A549 (cell line): ENCODE measurements at regions not wholly inside any gene's neighbourhood (a gene's known extent, or its start where the extent isn't known, plus 50 kb on each side); places are given as distances from the start of the nearest gene placed in this dataset.

ENCODE experiments used
- ATAC-seq, 2 experiments: fragments of 200-7000 bp in 1 of 2; fragments of >200 bp in 1 of 2; cut with Nextera tagmentation in 1 of 2; cut with Tn5 transposase in 1 of 2; 3 replicates each; pipeline versions ENCODE4 v1.8.0 to v1.9.1; 2018 to 2020; ENCODE audit warnings: mild to moderate bottlenecking in 1 of 2, moderate library complexity in 1 of 2
- CTCF ChIA-PET: fragments of 300-600 bp; sonication (Branson Sonifier 250); formaldehyde crosslinking; extraction: SDS; loops from one replicate; lab custom pipeline; 2021; ENCODE audit warnings: antibody characterized with exemption, inconsistent platforms; lab: Yijun Ruan, JAX
- POLR2A ChIA-PET: fragments of 350-600 bp; formaldehyde crosslinking; extraction: SDS; loops from one replicate; lab custom pipeline; 2021; ENCODE audit warnings: antibody characterized with exemption, inconsistent platforms; lab: Yijun Ruan, JAX
- DNase-seq, 2 experiments: peaks; one replicate each; pipeline versions ENCODE4 v3.0.0 to v3.0.0-alpha.2; 2011 to 2016; ENCODE audit warnings: low read depth in 1 of 2, low spot score in 1 of 2
- FAIRE-seq: peaks from 2 replicates; lab custom pipeline; 2011; peaks lifted over from hg19 to GRCh38; lab: Jason Lieb, UNC
- H3K27ac ChIP-seq, 2 experiments: fragments of >200 bp; sonication (Bioruptor Twin); formaldehyde crosslinking; 3 replicates each; pipeline ENCODE4 v1.5.1; 2016 to 2017
- H3K4me1 ChIP-seq: fragments of >200 bp; sonication (Bioruptor Twin); formaldehyde crosslinking; 3 replicates; pipeline ENCODE4 v1.6.1; 2016
- H3K4me2 ChIP-seq: fragments of >200 bp; sonication (Bioruptor Twin); formaldehyde crosslinking; 3 replicates; pipeline ENCODE4 v1.6.1; 2016
- H3K4me3 ChIP-seq: fragments of >200 bp; sonication (Bioruptor Twin); formaldehyde crosslinking; 3 replicates; pipeline ENCODE4 v1.5.1; 2016
- H3K9me3 ChIP-seq: fragments of >200 bp; sonication (Bioruptor Twin); formaldehyde crosslinking; 3 replicates; pipeline ENCODE4 v1.6.1; 2016
- GATA3 ChIP-seq: IDR thresholded peaks from 2 replicates; pipeline ENCODE4 v1.6.1; 2012; ENCODE audit warnings: borderline replicate concordance
- HES2 ChIP-seq: fragments of >200 bp; sonication (Bioruptor Twin); formaldehyde crosslinking; IDR thresholded peaks from 2 replicates; pipeline ENCODE4 v1.6.1; 2016
- HMGXB4 ChIP-seq: fragments of 250-450 bp; sonication (Bioruptor Pico); IDR thresholded peaks from 2 replicates; pipeline ENCODE4 v1.5.0; 2021; ENCODE audit warnings: mild to moderate bottlenecking, moderate library complexity, borderline replicate concordance
- JUN ChIP-seq, 2 experiments: fragments of >200 bp; sonication (Bioruptor Twin); formaldehyde crosslinking; IDR thresholded peaks; 2 replicates in 1 of 2; 3 replicates in 1 of 2; pipeline ENCODE4 v1.6.1; 2016 to 2017
- JUNB ChIP-seq: fragments of >200 bp; sonication (Bioruptor Twin); formaldehyde crosslinking; IDR thresholded peaks from 2 replicates; pipeline ENCODE4 v1.6.1; 2016
- KDM5A ChIP-seq: fragments of 200-600 bp; sonication (generic); IDR thresholded peaks from 2 replicates; pipeline ENCODE4 v1.6.1; 2016; ENCODE audit warnings: antibody characterized with exemption, mild to moderate bottlenecking
- MAZ ChIP-seq: fragments of 150-350 bp; IDR thresholded peaks from 2 replicates; pipeline ENCODE4 v1.6.1; 2014; ENCODE audit warnings: antibody characterized with exemption, low read depth, low read length, borderline replicate concordance
- MYC ChIP-seq: IDR thresholded peaks from 2 replicates; pipeline ENCODE4 v1.6.1; 2012; ENCODE audit warnings: mild to moderate bottlenecking, inconsistent platforms, low read length, improper control_type of control experiment, borderline replicate concordance
- NFE2L2 ChIP-seq: fragments of 150-350 bp; conservative IDR thresholded peaks from 2 replicates; pipeline ENCODE4 v1.6.1; 2014; ENCODE audit warnings: low read length
- NR3C1 ChIP-seq: fragments of >200 bp; sonication (Bioruptor Twin); formaldehyde crosslinking; IDR thresholded peaks from 3 replicates; pipeline ENCODE4 v1.6.1; 2017
- PBX3 ChIP-seq: IDR thresholded peaks from 2 replicates; pipeline ENCODE4 v1.6.1; 2012
- POLR2A ChIP-seq: IDR thresholded peaks from 2 replicates; pipeline ENCODE4 v1.6.1; 2012; ENCODE audit warnings: mild to moderate bottlenecking, low read length
- RCOR1 ChIP-seq: fragments of 150-350 bp; IDR thresholded peaks from 2 replicates; pipeline ENCODE4 v1.6.1; 2014; ENCODE audit warnings: antibody characterized with exemption, low read length, low read depth
- RNF2 ChIP-seq: fragments of 200-600 bp; sonication (generic); IDR thresholded peaks from 2 replicates; pipeline ENCODE4 v1.6.1; 2016; ENCODE audit warnings: low read depth, mild to moderate bottlenecking, antibody characterized with exemption, moderate library complexity, borderline replicate concordance
- SREBF2 ChIP-seq: fragments of 450-650 bp; IDR thresholded peaks from 2 replicates; pipeline ENCODE4 v1.6.1; 2014; ENCODE audit warnings: mild to moderate bottlenecking, moderate library complexity
- TFCP2L1 ChIP-seq: fragments of 250-450 bp; sonication (Bioruptor Pico); IDR thresholded peaks from 2 replicates; pipeline ENCODE4 v1.5.0; 2021; ENCODE audit warnings: mild to moderate bottlenecking
- ZC3H11A ChIP-seq: fragments of 450-650 bp; IDR thresholded peaks from 2 replicates; pipeline ENCODE4 v1.6.1; 2014; ENCODE audit warnings: antibody characterized with exemption, mild to moderate bottlenecking
- ZNF302 ChIP-seq: fragments of 250-450 bp; sonication (Bioruptor Pico); IDR thresholded peaks from 2 replicates; pipeline ENCODE4 v1.9.0; 2021; ENCODE audit warnings: inconsistent platforms, mild to moderate bottlenecking, moderate library complexity
- ZSCAN20 ChIP-seq: fragments of 250-450 bp; sonication (Bioruptor Pico); IDR thresholded peaks from 2 replicates; pipeline ENCODE4 v1.8.0; 2022; ENCODE audit warnings: mild to moderate bottlenecking, moderate library complexity
- WGBS: methylation state at CpG from one replicate; pipeline ENCODE4 v1.1.6; 2017; ENCODE audit errors: missing lambda C conversion rate; 5-methylcytosine and 5-hydroxymethylcytosine counted together
- TF ChIP-seq, protein P1 (sequence below): fragments of 450-650 bp; IDR thresholded peaks from 2 replicates; pipeline ENCODE4 v1.6.1; 2014; ENCODE audit warnings: antibody characterized with exemption

GRCh38 chr14:85948153-85948552, 418.2 kb downstream of the FLRT2 start:
- ATAC-seq = no peak
- DNase-seq = no peak
- POLR2A ChIA-PET = no interaction called here
- H3K4me2 ChIP-seq = no peak overlapping the region
- no peak for FAIRE-seq
- H3K27ac ChIP-seq = no peak overlapping the region
- H3K4me1 ChIP-seq = no peaks in the 10 kb centered on the region
- WGBS = 6% methylated on average over 4 of the region's 4 CpGs
- CTCF ChIA-PET = interaction anchor here (0.7 kb wide), 1 partner anchor 1079 kb away, joined by 3 read pairs; no protein-coding TSS in a partner anchor
- H3K4me3 ChIP-seq = no peak overlapping the region
- H3K9me3 ChIP-seq = no peaks in the 10 kb centered on the region
- TF ChIP-seq MAZ = no peak

DNA sequence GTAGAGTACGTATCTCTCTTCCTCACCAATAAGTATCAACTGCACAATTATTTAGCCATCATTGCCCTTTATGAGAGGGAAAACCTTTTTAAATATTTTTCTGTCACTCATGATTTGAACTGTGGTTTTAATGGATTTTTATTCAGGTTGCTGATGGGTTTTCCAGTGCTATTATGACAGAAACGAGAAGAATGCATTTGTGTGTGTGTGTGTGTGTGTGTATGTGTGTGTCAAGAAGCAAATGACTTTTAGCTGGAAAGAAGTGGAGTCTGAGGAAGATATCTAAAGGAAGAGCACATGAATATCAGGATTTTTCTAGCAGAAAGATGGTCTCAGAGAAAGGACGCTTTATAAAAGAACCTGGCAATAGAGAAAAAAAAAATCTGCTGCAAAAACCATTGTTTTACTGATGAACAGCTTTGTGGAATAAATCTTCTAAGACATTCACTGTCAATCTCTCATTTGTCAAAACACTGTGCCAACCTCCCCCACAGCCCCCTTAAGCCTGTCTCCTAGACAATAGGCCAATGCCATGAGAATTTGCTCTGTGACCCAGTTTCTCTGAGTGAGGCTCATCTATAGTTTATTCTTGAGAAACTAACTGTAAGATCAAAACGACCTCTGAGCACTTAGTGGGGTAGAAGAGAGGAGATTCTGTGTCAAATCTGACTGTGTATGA, 417.7 kb downstream of the FLRT2 start:
- H3K4me2 ChIP-seq = no peak overlapping the region
- no peaks in the 10 kb centered on the region for H3K4me1 ChIP-seq
- no peak overlapping the region for H3K27ac ChIP-seq
- no peak overlapping the region for H3K4me3 ChIP-seq
- H3K9me3 ChIP-seq = no peaks in the 10 kb centered on the region
- POLR2A ChIA-PET = no interaction called here
- ATAC-seq = no peak
- CTCF ChIA-PET = no interaction called here
- TF ChIP-seq JUNB (no peak), POLR2A (no peak), ZNF302 (CRISPR knock-in tag) (no peak), PBX3 (no peak), RCOR1 (no peak), HES2 (no peak), JUN (IDR thresholded peaks at IDR 0.05) (no peak)
- TF ChIP-seq, all 56 proteins: peak for 0
- DNase-seq = no peak
- no peak for FAIRE-seq
- 5% methylated on average over 4 of the region's 4 CpGs for WGBS

DNA sequence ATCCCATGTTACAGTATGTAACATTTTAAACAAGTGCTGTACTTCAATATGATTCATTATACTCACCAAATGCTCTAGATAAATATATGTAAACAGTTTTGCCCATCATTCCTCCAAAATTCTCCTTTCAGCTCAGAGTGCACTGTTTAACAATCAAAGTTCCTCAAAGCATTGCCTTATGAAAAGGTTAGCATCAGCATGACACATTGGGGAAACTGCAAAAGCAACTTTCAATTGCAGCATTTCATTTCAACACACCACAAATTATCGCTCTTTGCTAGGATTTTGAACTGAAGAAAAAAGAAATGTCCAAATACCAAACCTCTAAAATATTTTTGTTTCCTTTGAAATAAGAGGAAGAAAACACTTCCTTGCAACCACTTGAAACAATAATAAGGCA, 413.2 kb downstream of the FLRT2 start:
- POLR2A ChIA-PET = no interaction called here
- no peak for ATAC-seq

More for the DNA sequence above, 413.2 kb downstream of the FLRT2 start:
- 4% methylated on average over 1 of the region's 1 CpG for WGBS
- no peaks in the 10 kb centered on the region for H3K4me1 ChIP-seq
- FAIRE-seq (no peak), DNase-seq (no peak)
- peaks cover 3% of the 10 kb centered on the region; the same call in 1 of the 3 replicates for H3K9me3 ChIP-seq
- CTCF ChIA-PET = no interaction called here
- H3K27ac ChIP-seq = no peak overlapping the region
- no peak overlapping the region for H3K4me3 ChIP-seq
- no peak for TF ChIP-seq GATA3
- no peak for TF ChIP-seq ZSCAN20
- no peak for TF ChIP-seq MYC
- TF ChIP-seq TFCP2L1 (CRISPR knock-in tag) = no peak
- TF ChIP-seq NFE2L2 = no peak
- no peak for TF ChIP-seq NR3C1
- no peak for TF ChIP-seq SREBF2
- no peak for TF ChIP-seq ZC3H11A
- TF ChIP-seq RNF2 = no peak
- no peak for TF ChIP-seq KDM5A
- TF ChIP-seq HMGXB4 = no peak
- TF ChIP-seq, protein P1, sequence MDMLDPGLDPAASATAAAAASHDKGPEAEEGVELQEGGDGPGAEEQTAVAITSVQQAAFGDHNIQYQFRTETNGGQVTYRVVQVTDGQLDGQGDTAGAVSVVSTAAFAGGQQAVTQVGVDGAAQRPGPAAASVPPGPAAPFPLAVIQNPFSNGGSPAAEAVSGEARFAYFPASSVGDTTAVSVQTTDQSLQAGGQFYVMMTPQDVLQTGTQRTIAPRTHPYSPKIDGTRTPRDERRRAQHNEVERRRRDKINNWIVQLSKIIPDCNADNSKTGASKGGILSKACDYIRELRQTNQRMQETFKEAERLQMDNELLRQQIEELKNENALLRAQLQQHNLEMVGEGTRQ = no peak
- H3K4me2 ChIP-seq = no peak overlapping the region
